Mesodermal cell (in vitro differentiated cells): ENCODE measurements at regions not wholly inside any gene's neighbourhood (a gene's known extent, or its start where the extent isn't known, plus 50 kb on each side); places are given as distances from the start of the nearest gene placed in this dataset.
"Not testable (repeated sequence)": the region's sequence is repeated elsewhere in the genome, so short reads cannot be mapped to it uniquely, and the experiment has no call there.

Source experiments
- H3K27ac ChIP-seq: 2 replicates; pipeline ENCODE4 v1.7.0; 2013; ENCODE audit warnings: mild to moderate bottlenecking, low read depth, low read length, moderate library complexity; ENCODE audit not compliant: severe bottlenecking
- H3K36me3 ChIP-seq: 2 replicates; pipeline ENCODE4 v1.7.1; 2013; ENCODE audit warnings: mild to moderate bottlenecking, low read length, moderate library complexity; ENCODE audit not compliant: control insufficient read depth, insufficient read depth
- H3K4me1 ChIP-seq: one replicate; pipeline ENCODE4 v1.7.1; 2013; ENCODE audit warnings: mild to moderate bottlenecking, low read length; ENCODE audit not compliant: insufficient read depth, control insufficient read depth, poor library complexity, severe bottlenecking
- H3K4me3 ChIP-seq: 2 replicates; pipeline ENCODE4 v1.7.0; 2013; ENCODE audit warnings: low read length, control low read depth, mild to moderate bottlenecking; ENCODE audit not compliant: insufficient read depth, poor library complexity, severe bottlenecking; ENCODE audit errors: extremely low read depth
- H3K9me3 ChIP-seq: 2 replicates; pipeline ENCODE4 v1.7.1; 2013; ENCODE audit warnings: mild to moderate bottlenecking, low read length, moderate library complexity; ENCODE audit not compliant: control insufficient read depth
- WGBS, 2 experiments: methylation state at CpG; one replicate each; pipeline ENCODE4 v1.1.5; 2013; ENCODE audit warnings: missing lambda C conversion rate in 2 of 2; ENCODE audit not compliant: insufficient coverage in 2 of 2; 5-methylcytosine and 5-hydroxymethylcytosine counted together

- H3K9me3 ChIP-seq = no peaks in the 10 kb centered on the region
- H3K27ac ChIP-seq = no peak overlapping the region
- H3K4me3 ChIP-seq = no peak overlapping the region
- peaks cover 3% of the 10 kb centered on the region for H3K4me1 ChIP-seq
- H3K36me3 ChIP-seq = no peaks in the 10 kb centered on the region
- 88 to 100% methylated on average over 2 of the region's 2 CpGs for WGBS, 2 experiments
Observed at GRCh38 chr5:117568126-117568525, 993.5 kb upstream of the SEMA6A start.

GRCh38 chr5:117562647-117563046 is 988.0 kb upstream of the SEMA6A start:
- WGBS, 2 experiments = no CpG with 5 or more reads among the region's 1 CpG
- H3K9me3 ChIP-seq = no peaks in the 10 kb centered on the region
- H3K4me1 ChIP-seq = no peaks in the 10 kb centered on the region
- H3K36me3 ChIP-seq = no peaks in the 10 kb centered on the region
- H3K27ac ChIP-seq = no peak overlapping the region
- H3K4me3 ChIP-seq = no peak overlapping the region

GRCh38 chr5:117561531-117561930 is 986.9 kb upstream of the SEMA6A start:
- Histone ChIP-seq H3K4me1 (no peaks in the 10 kb centered on the region), H3K36me3 (no peaks in the 10 kb centered on the region), H3K4me3 (no peak overlapping the region), H3K27ac (no peak overlapping the region), H3K9me3 (no peaks in the 10 kb centered on the region)
- no CpG with 5 or more reads among the region's 2 CpGs for WGBS, 2 experiments

GRCh38 chr5:117559005-117559844 is 984.6 kb upstream of the SEMA6A start:
- 81 to 100% methylated on average over 3 of the region's 3 CpGs for WGBS, 2 experiments
- Histone ChIP-seq H3K9me3 (no peaks in the 10 kb centered on the region), H3K4me1 (no peaks in the 10 kb centered on the region), H3K27ac (no peak overlapping the region), H3K36me3 (no peaks in the 10 kb centered on the region), H3K4me3 (no peak overlapping the region)

- no peaks in the 10 kb centered on the region for H3K36me3 ChIP-seq
- H3K4me1 ChIP-seq = no peaks in the 10 kb centered on the region
- 100% methylated on average over 1 of the region's 2 CpGs; no CpG with 5 or more reads in 1 of the 2 experiments for WGBS, 2 experiments
- H3K9me3 ChIP-seq = no peaks in the 10 kb centered on the region
- no peak overlapping the region for H3K27ac ChIP-seq
- H3K4me3 ChIP-seq = no peak overlapping the region
Observed at GRCh38 chr5:117551236-117551635, 976.6 kb upstream of the SEMA6A start.

GRCh38 chr5:117547192-117547591 is 972.6 kb upstream of the SEMA6A start:
- Histone ChIP-seq H3K27ac (no peak overlapping the region), H3K36me3 (no peaks in the 10 kb centered on the region), H3K9me3 (no peaks in the 10 kb centered on the region), H3K4me1 (no peaks in the 10 kb centered on the region), H3K4me3 (no peak overlapping the region)
- no CpG with 5 or more reads among the region's 1 CpG for WGBS, 2 experiments

GRCh38 chr5:117539692-117540091 is 965.1 kb upstream of the SEMA6A start:
- no peaks in the 10 kb centered on the region for H3K9me3 ChIP-seq
- H3K4me3 ChIP-seq = no peak overlapping the region
- no peaks in the 10 kb centered on the region for H3K36me3 ChIP-seq
- no peak overlapping the region for H3K27ac ChIP-seq
- WGBS, 2 experiments = no CpG with 5 or more reads among the region's 2 CpGs
- no peaks in the 10 kb centered on the region for H3K4me1 ChIP-seq

GRCh38 chr5:117533792-117534191 is 959.2 kb upstream of the SEMA6A start:
- Histone ChIP-seq H3K4me3 (no peak overlapping the region), H3K4me1 (no peaks in the 10 kb centered on the region), H3K27ac (no peak overlapping the region), H3K36me3 (no peaks in the 10 kb centered on the region), H3K9me3 (no peaks in the 10 kb centered on the region)
- no CpG with 5 or more reads among the region's 2 CpGs for WGBS, 2 experiments

GRCh38 chr5:117533051-117533670 is 958.5 kb upstream of the SEMA6A start:
- H3K4me1 ChIP-seq, H3K9me3 ChIP-seq, H3K4me3 ChIP-seq, H3K27ac ChIP-seq, H3K36me3 ChIP-seq: not testable (repeated sequence)
- WGBS, 2 experiments = 94 to 97% methylated on average over 22 to 26 of the region's 30 CpGs

- peaks cover 6% of the 10 kb centered on the region for H3K9me3 ChIP-seq
- H3K4me3 ChIP-seq = no peak overlapping the region
- 100% methylated on average over 1 to 2 of the region's 3 CpGs for WGBS, 2 experiments
- no peaks in the 10 kb centered on the region for H3K4me1 ChIP-seq
- no peaks in the 10 kb centered on the region for H3K36me3 ChIP-seq
- no peak overlapping the region for H3K27ac ChIP-seq
Observed at GRCh38 chr5:117519957-117520500, 945.4 kb upstream of the SEMA6A start.

GRCh38 chr5:117504305-117504704 is 929.7 kb upstream of the SEMA6A start:
- no peak overlapping the region for H3K27ac ChIP-seq
- 86% methylated on average over 1 of the region's 2 CpGs; no CpG with 5 or more reads in 1 of the 2 experiments for WGBS, 2 experiments
- H3K4me1 ChIP-seq = no peaks in the 10 kb centered on the region
- H3K9me3 ChIP-seq = no peaks in the 10 kb centered on the region
- no peaks in the 10 kb centered on the region for H3K36me3 ChIP-seq
- no peak overlapping the region for H3K4me3 ChIP-seq
